CD4-positive, alpha-beta T cell treated with Interleukin-12 subunit alpha and Interleukin-12 subunit beta, for 1 hour (primary cell): ENCODE measurements at regions not wholly inside any gene's neighbourhood (a gene's known extent, or its start where the extent isn't known, plus 50 kb on each side); places are given as distances from the start of the nearest gene placed in this dataset.
"Not testable (repeated sequence)": the region's sequence is repeated elsewhere in the genome, so short reads cannot be mapped to it uniquely, and the experiment has no call there.

Source experiments
- DNase-seq: peaks from one replicate; pipeline ENCODE4 v3.0.0-alpha.2; 2020

- no peak for DNase-seq
Observed at GRCh38 chr15:45970542-45970941, 335.7 kb downstream of the SQOR start.

GRCh38 chr15:45980366-45980765 is 345.5 kb downstream of the SQOR start:
- no peak for DNase-seq

- no peak for DNase-seq
Observed at GRCh38 chr15:45981625-45982024, 346.8 kb downstream of the SQOR start.

GRCh38 chr15:45991863-45992262 is 357.0 kb downstream of the SQOR start:
- DNase-seq, result no peak

GRCh38 chr15:45993072-45993471 is 358.2 kb downstream of the SQOR start:
- DNase-seq, result no peak

GRCh38 chr15:45993508-45993907 is 358.7 kb downstream of the SQOR start:
- no peak for DNase-seq

- no peak for DNase-seq
Observed at GRCh38 chr15:45995800-45996199, 361.0 kb downstream of the SQOR start.

- DNase-seq, result no peak
Observed at GRCh38 chr15:46014532-46014931, 379.7 kb downstream of the SQOR start.

GRCh38 chr15:46034755-46035154 is 399.9 kb downstream of the SQOR start:
- DNase-seq, result no peak

- DNase-seq, result no peak
Observed at GRCh38 chr15:46039703-46040102, 404.9 kb downstream of the SQOR start.

- DNase-seq, result no peak
Observed at GRCh38 chr15:46041905-46042304, 407.1 kb downstream of the SQOR start.

- DNase-seq, result no peak
Observed at GRCh38 chr15:46059921-46060594, 425.2 kb downstream of the SQOR start.

GRCh38 chr15:46061002-46061401 is 426.2 kb downstream of the SQOR start:
- no peak for DNase-seq

GRCh38 chr15:46077220-46077619 is 442.4 kb downstream of the SQOR start:
- no peak for DNase-seq

- no peak for DNase-seq
Observed at GRCh38 chr15:46079046-46079445, 444.2 kb downstream of the SQOR start.

- no peak for DNase-seq
Observed at GRCh38 chr15:46080016-46080415, 445.2 kb downstream of the SQOR start.

GRCh38 chr15:46088486-46089445 is 453.9 kb downstream of the SQOR start:
- no peak for DNase-seq

- DNase-seq, result no peak
Observed at GRCh38 chr15:46089467-46089935, 454.7 kb downstream of the SQOR start.

- no peak for DNase-seq
Observed at GRCh38 chr15:46091860-46092450, 457.1 kb downstream of the SQOR start.

GRCh38 chr15:46098006-46098405 is 463.2 kb downstream of the SQOR start:
- not testable (repeated sequence) for DNase-seq

GRCh38 chr15:46110755-46111154 is 475.9 kb downstream of the SQOR start:
- no peak for DNase-seq

- no peak for DNase-seq
Observed at GRCh38 chr15:46111730-46112129, 476.9 kb downstream of the SQOR start.

- DNase-seq, result no peak
Observed at GRCh38 chr15:46117071-46117470, 482.2 kb downstream of the SQOR start.

- DNase-seq, result no peak
Observed at GRCh38 chr15:46120713-46121112, 485.9 kb downstream of the SQOR start.
